A549 (cell line): ENCODE measurements at regions not wholly inside any gene's neighbourhood (a gene's known extent, or its start where the extent isn't known, plus 50 kb on each side); places are given as distances from the start of the nearest gene placed in this dataset.

Source experiments
- ATAC-seq, 2 experiments: fragments of 200-7000 bp in 1 of 2; fragments of >200 bp in 1 of 2; cut with Nextera tagmentation in 1 of 2; cut with Tn5 transposase in 1 of 2; 3 replicates each; pipeline versions ENCODE4 v1.8.0 to v1.9.1; 2018 to 2020; ENCODE audit warnings: mild to moderate bottlenecking in 1 of 2, moderate library complexity in 1 of 2
- CTCF ChIA-PET: fragments of 300-600 bp; sonication (Branson Sonifier 250); formaldehyde crosslinking; extraction: SDS; loops from one replicate; lab custom pipeline; 2021; ENCODE audit warnings: antibody characterized with exemption, inconsistent platforms; lab: Yijun Ruan, JAX
- POLR2A ChIA-PET: fragments of 350-600 bp; formaldehyde crosslinking; extraction: SDS; loops from one replicate; lab custom pipeline; 2021; ENCODE audit warnings: antibody characterized with exemption, inconsistent platforms; lab: Yijun Ruan, JAX
- DNase-seq, 2 experiments: peaks; one replicate each; pipeline versions ENCODE4 v3.0.0 to v3.0.0-alpha.2; 2011 to 2016; ENCODE audit warnings: low read depth in 1 of 2, low spot score in 1 of 2
- FAIRE-seq: peaks from 2 replicates; lab custom pipeline; 2011; peaks lifted over from hg19 to GRCh38; lab: Jason Lieb, UNC
- H3K27ac ChIP-seq, 2 experiments: fragments of >200 bp; sonication (Bioruptor Twin); formaldehyde crosslinking; 3 replicates each; pipeline ENCODE4 v1.5.1; 2016 to 2017
- H3K4me1 ChIP-seq: fragments of >200 bp; sonication (Bioruptor Twin); formaldehyde crosslinking; 3 replicates; pipeline ENCODE4 v1.6.1; 2016
- H3K4me2 ChIP-seq: fragments of >200 bp; sonication (Bioruptor Twin); formaldehyde crosslinking; 3 replicates; pipeline ENCODE4 v1.6.1; 2016
- H3K4me3 ChIP-seq: fragments of >200 bp; sonication (Bioruptor Twin); formaldehyde crosslinking; 3 replicates; pipeline ENCODE4 v1.5.1; 2016
- H3K9me3 ChIP-seq: fragments of >200 bp; sonication (Bioruptor Twin); formaldehyde crosslinking; 3 replicates; pipeline ENCODE4 v1.6.1; 2016
- CBX8 ChIP-seq: fragments of 200-600 bp; sonication (generic); IDR thresholded peaks from 2 replicates; pipeline ENCODE4 v1.6.1; 2016
- E2F6 ChIP-seq: IDR thresholded peaks from 2 replicates; pipeline ENCODE4 v1.6.1; 2012; ENCODE audit warnings: low read depth, borderline replicate concordance
- ELK1 ChIP-seq: fragments of 150-350 bp; IDR thresholded peaks from 2 replicates; pipeline ENCODE4 v1.6.1; 2014; ENCODE audit warnings: low read depth, mild to moderate bottlenecking, low read length
- ESRRA ChIP-seq: fragments of 150-350 bp; IDR thresholded peaks from 2 replicates; pipeline ENCODE4 v1.6.1; 2014; ENCODE audit warnings: mild to moderate bottlenecking, low read length, borderline replicate concordance
- HDAC2 ChIP-seq: fragments of 200-600 bp; sonication (generic); IDR thresholded peaks from 2 replicates; pipeline ENCODE4 v1.6.1; 2016
- HEYL ChIP-seq: fragments of 250-450 bp; sonication (Bioruptor Pico); IDR thresholded peaks from 2 replicates; pipeline ENCODE4 v1.8.0; 2021; ENCODE audit warnings: mild to moderate bottlenecking, moderate library complexity
- HOXB5 ChIP-seq: fragments of 250-450 bp; sonication (Bioruptor Pico); IDR thresholded peaks from 2 replicates; pipeline ENCODE4 v1.5.0; 2020; ENCODE audit warnings: mild to moderate bottlenecking, moderate library complexity
- KDM1A ChIP-seq: fragments of 200-600 bp; sonication (generic); IDR thresholded peaks from 2 replicates; pipeline ENCODE4 v1.6.1; 2016; ENCODE audit warnings: low read depth, mild to moderate bottlenecking
- MAZ ChIP-seq: fragments of 150-350 bp; IDR thresholded peaks from 2 replicates; pipeline ENCODE4 v1.6.1; 2014; ENCODE audit warnings: antibody characterized with exemption, low read depth, low read length, borderline replicate concordance
- MYC ChIP-seq: IDR thresholded peaks from 2 replicates; pipeline ENCODE4 v1.6.1; 2012; ENCODE audit warnings: mild to moderate bottlenecking, inconsistent platforms, low read length, improper control_type of control experiment, borderline replicate concordance
- NFE2L2 ChIP-seq: fragments of 150-350 bp; conservative IDR thresholded peaks from 2 replicates; pipeline ENCODE4 v1.6.1; 2014; ENCODE audit warnings: low read length
- NR3C1 ChIP-seq: fragments of >200 bp; sonication (Bioruptor Twin); formaldehyde crosslinking; IDR thresholded peaks from 3 replicates; pipeline ENCODE4 v1.6.1; 2017
- POLR2AphosphoS2 ChIP-seq: conservative IDR thresholded peaks from 2 replicates; pipeline ENCODE4 v1.6.1; 2012; ENCODE audit warnings: low read length, improper control_type of control experiment, inconsistent platforms
- RAD21 ChIP-seq, 2 experiments: fragments of >200 bp in 1 of 2; sonication (Bioruptor Twin) in 1 of 2; formaldehyde crosslinking in 1 of 2; IDR thresholded peaks in 1 of 2; conservative IDR thresholded peaks in 1 of 2; 2 replicates in 1 of 2; 3 replicates in 1 of 2; pipeline ENCODE4 v1.6.1; 2012 to 2018; ENCODE audit warnings: inconsistent platforms in 1 of 2
- RFX5 ChIP-seq: fragments of 450-650 bp; IDR thresholded peaks from 2 replicates; pipeline ENCODE4 v1.7.1; 2014; ENCODE audit warnings: antibody characterized with exemption, mild to moderate bottlenecking, moderate library complexity
- SMC3 ChIP-seq: fragments of >200 bp; sonication (Bioruptor Twin); formaldehyde crosslinking; IDR thresholded peaks from 3 replicates; pipeline ENCODE4 v1.6.1; 2018; ENCODE audit warnings: inconsistent platforms
- TFCP2L1 ChIP-seq: fragments of 250-450 bp; sonication (Bioruptor Pico); IDR thresholded peaks from 2 replicates; pipeline ENCODE4 v1.5.0; 2021; ENCODE audit warnings: mild to moderate bottlenecking
- WGBS: methylation state at CpG from one replicate; pipeline ENCODE4 v1.1.6; 2017; ENCODE audit errors: missing lambda C conversion rate; 5-methylcytosine and 5-hydroxymethylcytosine counted together
- TF ChIP-seq, protein P1 (sequence below): fragments of >200 bp; sonication (Bioruptor Twin); formaldehyde crosslinking; IDR thresholded peaks from 3 replicates; pipeline ENCODE4 v1.5.1; 2016
- TF ChIP-seq, protein P2 (sequence below): fragments of 200-600 bp; sonication (generic); IDR thresholded peaks from 2 replicates; pipeline ENCODE4 v1.6.1; 2016; ENCODE audit warnings: antibody characterized with exemption, mild to moderate bottlenecking, moderate library complexity

DNA sequence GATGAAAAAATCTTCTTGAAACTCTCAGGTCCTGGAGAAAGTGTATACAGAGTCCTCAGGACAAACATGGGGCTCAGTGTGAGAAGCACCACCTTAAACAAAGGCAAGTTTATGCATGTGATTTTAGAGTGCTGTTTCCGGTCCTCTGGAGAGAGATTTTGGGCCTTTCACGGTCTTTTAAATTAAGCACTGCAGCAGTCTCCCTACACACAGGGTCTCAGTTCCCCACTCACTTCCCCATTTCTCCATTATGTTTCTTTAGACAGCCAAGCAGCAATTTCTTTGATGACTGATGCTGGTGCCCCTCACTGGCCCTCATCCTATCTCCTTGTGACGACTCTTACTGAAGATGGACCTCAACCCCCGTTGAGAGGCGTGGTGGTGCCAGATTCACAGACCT lies 220.2 kb upstream of the CLINT1 start:
- no peak overlapping the region for H3K27ac ChIP-seq
- ChIA-PET POLR2A (no interaction called here), CTCF (no interaction called here)
- no peaks in the 10 kb centered on the region for H3K4me1 ChIP-seq
- no peak overlapping the region for H3K4me2 ChIP-seq
- no peak for DNase-seq
- no peaks in the 10 kb centered on the region for H3K9me3 ChIP-seq
- FAIRE-seq, result no peak
- WGBS, result 50% methylated on average over 5 of the region's 5 CpGs
- TF ChIP-seq NFE2L2 (no peak), TFCP2L1 (CRISPR knock-in tag) (no peak), HEYL (no peak), MYC (no peak), RFX5 (no peak), MAZ (no peak), HOXB5 (CRISPR knock-in tag) (no peak), ESRRA (no peak)
- TF ChIP-seq, protein P1, sequence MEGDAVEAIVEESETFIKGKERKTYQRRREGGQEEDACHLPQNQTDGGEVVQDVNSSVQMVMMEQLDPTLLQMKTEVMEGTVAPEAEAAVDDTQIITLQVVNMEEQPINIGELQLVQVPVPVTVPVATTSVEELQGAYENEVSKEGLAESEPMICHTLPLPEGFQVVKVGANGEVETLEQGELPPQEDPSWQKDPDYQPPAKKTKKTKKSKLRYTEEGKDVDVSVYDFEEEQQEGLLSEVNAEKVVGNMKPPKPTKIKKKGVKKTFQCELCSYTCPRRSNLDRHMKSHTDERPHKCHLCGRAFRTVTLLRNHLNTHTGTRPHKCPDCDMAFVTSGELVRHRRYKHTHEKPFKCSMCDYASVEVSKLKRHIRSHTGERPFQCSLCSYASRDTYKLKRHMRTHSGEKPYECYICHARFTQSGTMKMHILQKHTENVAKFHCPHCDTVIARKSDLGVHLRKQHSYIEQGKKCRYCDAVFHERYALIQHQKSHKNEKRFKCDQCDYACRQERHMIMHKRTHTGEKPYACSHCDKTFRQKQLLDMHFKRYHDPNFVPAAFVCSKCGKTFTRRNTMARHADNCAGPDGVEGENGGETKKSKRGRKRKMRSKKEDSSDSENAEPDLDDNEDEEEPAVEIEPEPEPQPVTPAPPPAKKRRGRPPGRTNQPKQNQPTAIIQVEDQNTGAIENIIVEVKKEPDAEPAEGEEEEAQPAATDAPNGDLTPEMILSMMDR, result no peak
- no peak overlapping the region for H3K4me3 ChIP-seq
- no peak for ATAC-seq

DNA sequence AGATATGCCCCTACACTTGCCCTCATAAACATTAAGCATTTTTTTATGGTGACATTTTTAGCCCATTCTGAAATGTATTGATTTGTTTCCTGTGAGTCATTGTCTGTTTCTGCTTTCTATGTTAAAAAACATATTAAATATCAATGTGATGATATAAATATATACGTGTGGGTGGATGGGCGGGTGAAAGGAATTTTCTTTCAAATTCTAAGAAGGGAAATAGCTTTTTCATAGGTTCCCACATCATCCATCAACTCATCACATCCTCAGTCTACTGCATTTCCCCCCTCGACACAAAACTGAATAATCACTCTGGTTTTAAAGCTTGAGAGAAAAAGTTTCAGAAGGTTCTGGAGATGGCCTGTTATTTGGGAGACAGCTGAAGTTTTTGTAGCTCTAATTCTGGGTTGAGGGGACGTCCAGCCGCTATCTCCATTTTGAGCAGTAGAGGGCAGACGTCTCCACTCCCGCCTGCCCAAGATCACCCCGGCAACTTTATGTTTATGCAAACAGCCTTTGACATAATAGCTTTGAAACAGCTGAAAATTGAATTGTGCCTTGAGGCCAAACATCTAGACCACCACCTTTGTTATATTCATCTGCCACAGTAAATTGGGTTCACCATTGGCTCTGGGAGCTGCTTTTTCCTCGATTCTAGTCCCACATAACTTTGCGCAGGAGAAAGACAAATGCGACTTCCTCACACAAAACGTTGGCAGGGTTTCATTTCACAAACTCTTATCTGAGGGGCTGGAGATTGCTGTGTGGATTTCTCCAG lies 216.2 kb upstream of the CLINT1 start:
- Histone ChIP-seq H3K4me3 (no peak overlapping the region), H3K27ac (no peak overlapping the region), H3K9me3 (no peaks in the 10 kb centered on the region), H3K4me2 (no peak overlapping the region), H3K4me1 (no peaks in the 10 kb centered on the region)
- POLR2A ChIA-PET, result interaction anchor here (0.7 kb wide), 1 partner anchor 9 kb away, joined by 3 read pairs; no protein-coding TSS in a partner anchor
- DNase-seq (peak; percentile 59 to 70), FAIRE-seq (no peak), ATAC-seq (peak; percentile 88 to 95)
- CTCF ChIA-PET, result interaction anchor here (0.6 to 2.2 kb wide), 45 partner anchors 10 to 1072 kb away, joined by 3 to 38 read pairs (median 4); no protein-coding TSS in a partner anchor
- TF ChIP-seq NR3C1 (no peak), SMC3 (peak; percentile 69; the same call in 2 of the 3 replicates), RAD21 (conservative IDR thresholded peaks at IDR 0.05 in 1 of 2, IDR thresholded peaks at IDR 0.05 in 1 of 2) (peak; percentile 65 to 68), E2F6 (no peak)
- TF ChIP-seq, protein P1, result peak; percentile 69
- 28% methylated on average over 12 of the region's 12 CpGs for WGBS

- no peaks in the 10 kb centered on the region for H3K4me1 ChIP-seq
- ChIA-PET CTCF (interaction anchor here (0.6 to 2.2 kb wide), 44 partner anchors 9 to 1073 kb away, joined by 3 to 38 read pairs (median 4); no protein-coding TSS in a partner anchor), POLR2A (interaction anchor here (0.7 kb wide), 1 partner anchor 10 kb away, joined by 3 read pairs; no protein-coding TSS in a partner anchor)
- 69% methylated on average over 2 of the region's 2 CpGs for WGBS
- H3K4me3 ChIP-seq, result no peak overlapping the region
- ATAC-seq (no peak), FAIRE-seq (no peak), DNase-seq (no peak)
- no peak overlapping the region for H3K4me2 ChIP-seq
- no peak overlapping the region for H3K27ac ChIP-seq
- no peak for TF ChIP-seq CBX8
- TF ChIP-seq HDAC2, result no peak
- TF ChIP-seq KDM1A, result no peak
- no peak for TF ChIP-seq SMC3
- TF ChIP-seq POLR2AphosphoS2, result no peak
- TF ChIP-seq, protein P2, sequence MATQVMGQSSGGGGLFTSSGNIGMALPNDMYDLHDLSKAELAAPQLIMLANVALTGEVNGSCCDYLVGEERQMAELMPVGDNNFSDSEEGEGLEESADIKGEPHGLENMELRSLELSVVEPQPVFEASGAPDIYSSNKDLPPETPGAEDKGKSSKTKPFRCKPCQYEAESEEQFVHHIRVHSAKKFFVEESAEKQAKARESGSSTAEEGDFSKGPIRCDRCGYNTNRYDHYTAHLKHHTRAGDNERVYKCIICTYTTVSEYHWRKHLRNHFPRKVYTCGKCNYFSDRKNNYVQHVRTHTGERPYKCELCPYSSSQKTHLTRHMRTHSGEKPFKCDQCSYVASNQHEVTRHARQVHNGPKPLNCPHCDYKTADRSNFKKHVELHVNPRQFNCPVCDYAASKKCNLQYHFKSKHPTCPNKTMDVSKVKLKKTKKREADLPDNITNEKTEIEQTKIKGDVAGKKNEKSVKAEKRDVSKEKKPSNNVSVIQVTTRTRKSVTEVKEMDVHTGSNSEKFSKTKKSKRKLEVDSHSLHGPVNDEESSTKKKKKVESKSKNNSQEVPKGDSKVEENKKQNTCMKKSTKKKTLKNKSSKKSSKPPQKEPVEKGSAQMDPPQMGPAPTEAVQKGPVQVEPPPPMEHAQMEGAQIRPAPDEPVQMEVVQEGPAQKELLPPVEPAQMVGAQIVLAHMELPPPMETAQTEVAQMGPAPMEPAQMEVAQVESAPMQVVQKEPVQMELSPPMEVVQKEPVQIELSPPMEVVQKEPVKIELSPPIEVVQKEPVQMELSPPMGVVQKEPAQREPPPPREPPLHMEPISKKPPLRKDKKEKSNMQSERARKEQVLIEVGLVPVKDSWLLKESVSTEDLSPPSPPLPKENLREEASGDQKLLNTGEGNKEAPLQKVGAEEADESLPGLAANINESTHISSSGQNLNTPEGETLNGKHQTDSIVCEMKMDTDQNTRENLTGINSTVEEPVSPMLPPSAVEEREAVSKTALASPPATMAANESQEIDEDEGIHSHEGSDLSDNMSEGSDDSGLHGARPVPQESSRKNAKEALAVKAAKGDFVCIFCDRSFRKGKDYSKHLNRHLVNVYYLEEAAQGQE, result no peak
- no peak for TF ChIP-seq ELK1
- no peak for TF ChIP-seq HEYL
- no peak for TF ChIP-seq HOXB5 (CRISPR knock-in tag)
- TF ChIP-seq MYC, result no peak
- H3K9me3 ChIP-seq, result no peaks in the 10 kb centered on the region
Observed at GRCh38 chr5:158074597-158074991, 215.6 kb upstream of the CLINT1 start.
